ENCODE measurements at regions not wholly inside any gene's neighbourhood (a gene's known extent, or its start where the extent isn't known, plus 50 kb on each side); places are given as distances from the start of the nearest gene placed in this dataset.

- H3K27me3 ChIP-seq = no peaks in the 10 kb centered on the region
- ATAC-seq = no peak
- H3K36me3 ChIP-seq = no peaks in the 10 kb centered on the region
- no peak for TF ChIP-seq CTCF (IDR thresholded peaks at IDR 0.05)
- H3K9me3 ChIP-seq = no peaks in the 10 kb centered on the region
- intact Hi-C loops (cut with DNase I) = no loop called here
- DNase-seq = no peak
- no peaks in the 10 kb centered on the region for H3K4me1 ChIP-seq
- no peak overlapping the region for H3K4me3 ChIP-seq
- no peak overlapping the region for H3K27ac ChIP-seq
Observed at GRCh38 chr9:89982016-89982415, 377.2 kb downstream of the GADD45G start.

DNA sequence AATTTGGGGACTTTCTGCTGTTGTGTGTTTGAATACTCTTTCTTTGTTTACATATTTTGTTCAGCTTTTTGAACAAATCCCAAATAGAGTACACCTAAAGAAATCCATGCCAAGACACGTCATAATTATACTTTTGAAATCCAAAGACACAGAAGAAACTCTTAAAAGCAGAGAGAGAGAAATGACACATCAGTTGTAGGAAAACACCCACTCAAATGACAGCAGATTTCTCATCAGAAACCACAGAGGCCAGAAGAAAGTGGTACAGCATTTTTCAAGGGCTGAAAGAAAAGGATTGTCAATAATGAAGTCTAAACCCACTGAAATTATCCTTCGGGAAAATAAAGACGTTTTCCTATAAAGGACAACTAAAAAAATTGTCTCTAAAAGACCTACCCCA lies 378.6 kb downstream of the GADD45G start:
- TF ChIP-seq CTCF (IDR thresholded peaks at IDR 0.05) = no peak
- ATAC-seq = no peak
- DNase-seq = no peak
- H3K36me3 ChIP-seq = no peaks in the 10 kb centered on the region
- intact Hi-C loops (cut with DNase I) = no loop called here
- no peak overlapping the region for H3K4me3 ChIP-seq
- no peaks in the 10 kb centered on the region for H3K9me3 ChIP-seq
- H3K27ac ChIP-seq = no peak overlapping the region
- no peaks in the 10 kb centered on the region for H3K27me3 ChIP-seq
- peaks cover 0 to under 1% of the 10 kb centered on the region in 2 donors for H3K4me1 ChIP-seq

DNA sequence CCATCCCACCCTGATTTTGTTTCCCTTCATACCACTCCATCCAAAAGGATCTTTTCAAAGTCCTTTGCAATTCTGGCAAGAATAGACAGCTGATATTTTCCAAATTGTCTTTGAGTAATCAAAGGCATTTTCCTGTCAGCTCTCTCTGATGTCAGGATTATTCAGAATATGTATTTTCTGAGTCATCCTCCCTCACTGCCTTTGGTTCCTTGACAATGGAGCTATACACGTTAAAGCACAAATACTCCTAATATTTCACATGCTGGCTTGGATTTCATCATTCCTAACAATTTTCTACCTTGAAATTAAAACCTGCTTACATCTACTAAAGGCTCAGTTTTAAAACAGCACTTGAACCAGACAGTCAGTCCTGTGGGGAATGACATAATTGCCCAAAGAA lies 379.4 kb downstream of the GADD45G start:
- Histone ChIP-seq H3K9me3 (no peaks in the 10 kb centered on the region), H3K27ac (no peak overlapping the region), H3K36me3 (no peaks in the 10 kb centered on the region), H3K4me3 (no peak overlapping the region), H3K4me1 (peaks cover 0 to 8% of the 10 kb centered on the region in 2 donors), H3K27me3 (no peaks in the 10 kb centered on the region)
- DNase-seq (no peak), ATAC-seq (no peak)
- intact Hi-C loops (cut with DNase I) = no loop called here
- no peak for TF ChIP-seq CTCF (IDR thresholded peaks at IDR 0.05)

DNA sequence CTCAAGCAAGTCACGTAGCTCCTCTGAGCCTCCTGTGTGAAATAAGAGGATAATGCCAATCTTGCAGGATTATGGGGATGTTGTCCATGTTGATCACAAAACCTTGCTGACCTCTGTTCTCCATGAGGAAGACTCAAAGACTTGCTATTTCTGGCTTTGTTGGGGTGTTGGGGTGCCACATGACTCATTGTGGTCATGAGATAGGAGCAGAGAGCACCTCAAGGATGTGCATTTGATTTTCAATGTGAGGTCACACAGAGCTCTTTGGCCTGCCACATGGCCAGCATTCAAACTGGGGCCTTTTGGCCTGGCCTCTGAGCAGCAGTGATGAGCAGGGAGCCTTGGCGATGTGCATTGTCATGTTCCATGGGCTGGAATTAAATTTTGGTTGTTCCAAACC lies 380.3 kb downstream of the GADD45G start:
- TF ChIP-seq CTCF (IDR thresholded peaks at IDR 0.05) = no peak
- intact Hi-C loops (cut with DNase I) = no loop called here

GRCh38 chr9:89986190-89986589 lies 381.4 kb downstream of the GADD45G start:
- intact Hi-C loops (cut with DNase I) = no loop called here
- peaks cover 0 to 9% of the 10 kb centered on the region in 2 donors for H3K4me1 ChIP-seq
- no peaks in the 10 kb centered on the region for H3K36me3 ChIP-seq
- H3K4me3 ChIP-seq = no peak overlapping the region
- ATAC-seq (no peak), DNase-seq (no peak)
- no peaks in the 10 kb centered on the region for H3K27me3 ChIP-seq
- TF ChIP-seq CTCF (IDR thresholded peaks at IDR 0.05) = no peak
- H3K9me3 ChIP-seq = no peaks in the 10 kb centered on the region
- H3K27ac ChIP-seq = no peak overlapping the region

More for the DNA sequence above, 380.3 kb downstream of the GADD45G start:
- no peaks in the 10 kb centered on the region for H3K36me3 ChIP-seq
- H3K4me3 ChIP-seq = no peak overlapping the region
- no peaks in the 10 kb centered on the region for H3K9me3 ChIP-seq
- no peak overlapping the region for H3K27ac ChIP-seq
- no peaks in the 10 kb centered on the region for H3K27me3 ChIP-seq
- ATAC-seq = no peak
- H3K4me1 ChIP-seq = peaks cover 0 to 9% of the 10 kb centered on the region in 2 donors
- DNase-seq = no peak
